ENCODE measurements at regions not wholly inside any gene's neighbourhood (a gene's known extent, or its start where the extent isn't known, plus 50 kb on each side); places are given as distances from the start of the nearest gene placed in this dataset.

DNA sequence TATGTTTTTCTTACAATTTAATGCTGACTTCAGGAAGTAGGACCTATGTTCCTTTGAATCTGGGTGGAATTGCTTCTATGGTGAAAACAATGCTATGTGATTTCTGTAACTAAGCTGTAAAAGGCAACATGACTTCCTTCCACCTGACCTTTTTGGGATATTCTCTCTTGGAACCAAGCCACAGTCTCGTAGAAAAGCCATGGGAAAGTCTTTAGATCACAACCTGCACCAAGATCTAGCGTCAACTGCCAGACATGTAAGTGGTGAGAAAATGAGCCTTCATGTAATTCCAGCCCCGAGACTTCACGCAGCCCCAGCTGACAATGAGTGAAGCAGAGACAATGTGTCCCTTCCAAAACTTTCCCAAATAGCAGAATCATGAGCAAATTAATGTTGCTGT is 297.0 kb upstream of the DCAF8L1 start:
- TF ChIP-seq, protein P1, sequence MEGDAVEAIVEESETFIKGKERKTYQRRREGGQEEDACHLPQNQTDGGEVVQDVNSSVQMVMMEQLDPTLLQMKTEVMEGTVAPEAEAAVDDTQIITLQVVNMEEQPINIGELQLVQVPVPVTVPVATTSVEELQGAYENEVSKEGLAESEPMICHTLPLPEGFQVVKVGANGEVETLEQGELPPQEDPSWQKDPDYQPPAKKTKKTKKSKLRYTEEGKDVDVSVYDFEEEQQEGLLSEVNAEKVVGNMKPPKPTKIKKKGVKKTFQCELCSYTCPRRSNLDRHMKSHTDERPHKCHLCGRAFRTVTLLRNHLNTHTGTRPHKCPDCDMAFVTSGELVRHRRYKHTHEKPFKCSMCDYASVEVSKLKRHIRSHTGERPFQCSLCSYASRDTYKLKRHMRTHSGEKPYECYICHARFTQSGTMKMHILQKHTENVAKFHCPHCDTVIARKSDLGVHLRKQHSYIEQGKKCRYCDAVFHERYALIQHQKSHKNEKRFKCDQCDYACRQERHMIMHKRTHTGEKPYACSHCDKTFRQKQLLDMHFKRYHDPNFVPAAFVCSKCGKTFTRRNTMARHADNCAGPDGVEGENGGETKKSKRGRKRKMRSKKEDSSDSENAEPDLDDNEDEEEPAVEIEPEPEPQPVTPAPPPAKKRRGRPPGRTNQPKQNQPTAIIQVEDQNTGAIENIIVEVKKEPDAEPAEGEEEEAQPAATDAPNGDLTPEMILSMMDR (IDR thresholded peaks at IDR 0.05) = no peak
- TF ChIP-seq EP300 (IDR thresholded peaks at IDR 0.05; ENCODE audit: low read depth) = no peak

Data from transverse colon (tissue), 3 donors.